GM12878 (cell line): ENCODE measurements at regions not wholly inside any gene's neighbourhood (a gene's known extent, or its start where the extent isn't known, plus 50 kb on each side); places are given as distances from the start of the nearest gene placed in this dataset.

Experiments used
- ATAC-seq: fragments of 200-7000 bp; cut with Tn5 transposase; 3 replicates; pipeline ENCODE4 v1.9.1; 2020; ENCODE audit warnings: mild to moderate bottlenecking, moderate library complexity
- BruUV-seq: library from RNA; stranded (reverse); fragments of 400-500 nt; replicated peaks from 2 replicates; lab custom pipeline; 2021; lab: Mats Ljungman, UMichigan
- CTCF ChIA-PET: fragments of 300-600 bp; sonication (Branson Sonifier 250); formaldehyde crosslinking; extraction: SDS; loops from one replicate; lab custom pipeline; 2021; ENCODE audit warnings: inconsistent platforms; lab: Yijun Ruan, JAX
- POLR2A ChIA-PET: fragments of 350-600 bp; formaldehyde crosslinking; extraction: SDS; loops from one replicate; lab custom pipeline; 2021; ENCODE audit warnings: inconsistent platforms; lab: Charles Lee
- RAD21 ChIA-PET: fragments of 300-600 bp; sonication (Branson Sonifier 250); formaldehyde crosslinking; loops from one replicate; lab custom pipeline; 2023; ENCODE audit warnings: antibody characterized with exemption; ENCODE audit not compliant: unreplicated experiment; lab: Charles Lee
- SMC1A ChIA-PET: fragments of 300-600 bp; sonication (Branson Sonifier 250); formaldehyde crosslinking; loops from one replicate; lab custom pipeline; 2023; ENCODE audit not compliant: unreplicated experiment, uncharacterized antibody; lab: Charles Lee
- DNase-seq: peaks from one replicate; pipeline ENCODE4 v3.0.0-alpha.2; 2011; ENCODE audit warnings: low read depth, low spot score
- FAIRE-seq: peaks from 3 replicates; lab custom pipeline; 2011; peaks lifted over from hg19 to GRCh38; lab: Jason Lieb, UNC
- H2AFZ ChIP-seq: 2 replicates; pipeline ENCODE4 v1.6.0; 2011; ENCODE audit warnings: low read depth, low read length, control low read depth; ENCODE audit not compliant: control insufficient read depth
- H3K27ac ChIP-seq: 2 replicates; pipeline ENCODE4 v1.5.1; 2011; ENCODE audit warnings: control low read depth; ENCODE audit not compliant: control insufficient read depth, insufficient read depth
- H3K27me3 ChIP-seq, 2 experiments: replicated peaks in 1 of 2; 2 replicates each; pipeline versions ENCODE4 v1.6.0 to v1.6.1; 2011; ENCODE audit warnings: low read length in 1 of 2; ENCODE audit not compliant: control insufficient read depth in 2 of 2, insufficient read depth in 2 of 2
- H3K36me3 ChIP-seq, 2 experiments: 2 replicates each; pipeline ENCODE4 v1.5.1; 2011; ENCODE audit warnings: low read length in 1 of 2; ENCODE audit not compliant: control insufficient read depth in 2 of 2, insufficient read depth in 2 of 2
- H3K4me1 ChIP-seq: 2 replicates; pipeline ENCODE4 v1.6.1; 2011; ENCODE audit warnings: mild to moderate bottlenecking, low read length, moderate library complexity, mixed read lengths; ENCODE audit not compliant: control insufficient read depth, insufficient read depth
- H3K4me2 ChIP-seq: 2 replicates; pipeline ENCODE4 v1.6.0; 2011; ENCODE audit warnings: control low read depth; ENCODE audit not compliant: control insufficient read depth, insufficient read depth
- H3K4me3 ChIP-seq: fragments of 200-600 bp; sonication (generic); 2 replicates; pipeline ENCODE4 v1.5.1; 2016
- H3K79me2 ChIP-seq: 2 replicates; pipeline ENCODE4 v1.6.0; 2011; ENCODE audit warnings: low read length; ENCODE audit not compliant: control insufficient read depth, insufficient read depth
- H3K9ac ChIP-seq: 2 replicates; pipeline ENCODE4 v1.8.0; 2011; ENCODE audit warnings: low read length, control low read depth, mixed read lengths; ENCODE audit not compliant: control insufficient read depth, insufficient read depth
- H3K9me3 ChIP-seq: replicated peaks from 3 replicates; pipeline ENCODE4 v1.5.1; 2011; ENCODE audit warnings: mild to moderate bottlenecking, low read length; ENCODE audit not compliant: control insufficient read depth, insufficient read depth
- H4K20me1 ChIP-seq: 2 replicates; pipeline ENCODE4 v1.6.0; 2011; ENCODE audit not compliant: control insufficient read depth, insufficient read depth
- BCL11A ChIP-seq: IDR thresholded peaks from 2 replicates; pipeline ENCODE4 v1.6.1; 2011; ENCODE audit warnings: low read depth, low read length
- BCLAF1 ChIP-seq: fragments of 450-650 bp; IDR thresholded peaks from 2 replicates; pipeline ENCODE4 v1.6.1; 2017; ENCODE audit warnings: antibody characterized with exemption, mild to moderate bottlenecking, moderate library complexity
- CHD2 ChIP-seq: IDR thresholded peaks from 2 replicates; pipeline ENCODE4 v1.6.1; 2011; ENCODE audit warnings: low read depth, low read length, improper control_type of control experiment, borderline replicate concordance
- CREB1 ChIP-seq: IDR thresholded peaks from 2 replicates; pipeline ENCODE4 v1.6.1; 2012; ENCODE audit warnings: low read depth, mild to moderate bottlenecking, inconsistent platforms
- CUX1 ChIP-seq: IDR thresholded peaks from 2 replicates; pipeline ENCODE4 v1.6.1; 2012; ENCODE audit warnings: improper control_type of control experiment, low read depth, low read length; ENCODE audit not compliant: insufficient replicate concordance
- E2F4 ChIP-seq: IDR thresholded peaks from 2 replicates; pipeline ENCODE4 v1.6.1; 2012; ENCODE audit warnings: low read depth, low read length, improper control_type of control experiment
- GATAD2B ChIP-seq: fragments of 450-650 bp; conservative IDR thresholded peaks from 2 replicates; pipeline ENCODE4 v1.6.1; 2017; ENCODE audit warnings: low read depth, mild to moderate bottlenecking, moderate library complexity
- HCFC1 ChIP-seq: fragments of 150-350 bp; IDR thresholded peaks from 2 replicates; pipeline ENCODE4 v1.6.1; 2014; ENCODE audit warnings: low read length
- NBN ChIP-seq: fragments of 450-650 bp; IDR thresholded peaks from 2 replicates; pipeline ENCODE4 v1.6.1; 2016
- NR2C2 ChIP-seq: IDR thresholded peaks from 2 replicates; pipeline ENCODE4 v1.6.1; 2011; ENCODE audit warnings: borderline replicate concordance, low read depth; ENCODE audit not compliant: control insufficient read depth, insufficient read length
- RAD21 ChIP-seq: IDR thresholded peaks from 2 replicates; pipeline ENCODE4 v1.6.1; 2011; ENCODE audit warnings: mild to moderate bottlenecking, low read depth, low read length, moderate library complexity; ENCODE audit not compliant: insufficient read depth
- RCOR1 ChIP-seq: conservative IDR thresholded peaks from 2 replicates; pipeline ENCODE4 v1.6.1; 2012; ENCODE audit warnings: low read depth, low read length, improper control_type of control experiment
- SIX5 ChIP-seq: IDR thresholded peaks from 2 replicates; pipeline ENCODE4 v1.6.1; 2011; ENCODE audit warnings: mild to moderate bottlenecking, low read depth, low read length, moderate library complexity; ENCODE audit not compliant: severe bottlenecking
- SPI1 ChIP-seq: IDR thresholded peaks from 2 replicates; pipeline ENCODE4 v1.6.1; 2011; ENCODE audit warnings: low read depth, mild to moderate bottlenecking, low read length, moderate library complexity, borderline replicate concordance; ENCODE audit not compliant: insufficient read depth
- WGBS: methylation state at CpG from one replicate; pipeline ENCODE4 v1.1.6; 2016; ENCODE audit warnings: low lambda C conversion rate; ENCODE audit not compliant: insufficient replicate concordance, insufficient coverage; ENCODE audit errors: missing lambda C conversion rate; 5-methylcytosine and 5-hydroxymethylcytosine counted together
- in situ Hi-C: fragments of 300-500 bp; cut with MboI; formaldehyde crosslinking; loops from 9 replicates; pipeline ENCODE4 v1.14.3; 2018; ENCODE audit warnings: mixed read lengths
- intact Hi-C: fragments of 100-400 bp; cut with micrococcal nuclease; formaldehyde crosslinking; loops from one replicate; pipeline ENCODE4 v1.14.2; 2022; ENCODE audit not compliant: unreplicated experiment

GRCh38 chr14:85293612-85294234, 236.2 kb upstream of the FLRT2 start:
- RAD21 ChIA-PET = no interaction called here
- CTCF ChIA-PET = no interaction called here
- POLR2A ChIA-PET = no interaction called here
- DNase-seq (no peak), ATAC-seq (no peak), FAIRE-seq (no peak)
- Histone ChIP-seq H3K9me3 (no peaks in the 10 kb centered on the region), H3K27ac (no peak overlapping the region), H3K4me1 (no peaks in the 10 kb centered on the region), H2AFZ (no peak overlapping the region), H4K20me1 (no peaks in the 10 kb centered on the region), H3K9ac (no peak overlapping the region), H3K36me3 (no peaks in the 10 kb centered on the region), H3K79me2 (no peaks in the 10 kb centered on the region), H3K4me2 (no peak overlapping the region), H3K27me3 (no peaks in the 10 kb centered on the region), H3K4me3 (no peak overlapping the region)
- in situ Hi-C loops = no loop called here
- intact Hi-C loops = no loop called here
- SMC1A ChIA-PET = no interaction called here
- BruUV-seq = no TSS peak
- 15% methylated on average over 6 of the region's 6 CpGs for WGBS
- TF ChIP-seq SIX5 = no peak
- no peak for TF ChIP-seq HCFC1
- TF ChIP-seq E2F4 = no peak
- TF ChIP-seq BCLAF1 = no peak
- TF ChIP-seq BCL11A = no peak
- TF ChIP-seq GATAD2B = no peak
- no peak for TF ChIP-seq CHD2
- TF ChIP-seq CREB1 = no peak
- TF ChIP-seq SPI1 = no peak
- TF ChIP-seq CUX1 = no peak
- no peak for TF ChIP-seq RCOR1
- TF ChIP-seq NBN = no peak
- TF ChIP-seq NR2C2 = no peak
- TF ChIP-seq RAD21 = no peak
